GM21515 (cell line): ENCODE measurements at regions not wholly inside any gene's neighbourhood (a gene's known extent, or its start where the extent isn't known, plus 50 kb on each side); places are given as distances from the start of the nearest gene placed in this dataset.
"Not testable (repeated sequence)": the region's sequence is repeated elsewhere in the genome, so short reads cannot be mapped to it uniquely, and the experiment has no call there.

Experiments
- ATAC-seq: cut with Tn5 transposase; IDR thresholded peaks from one replicate; pipeline ENCODE4 v1.9.1; 2021; ENCODE audit not compliant: unreplicated experiment

GRCh38 chr5:125484272-125484741 lies 737.9 kb upstream of the ZNF608 start:
- no peak for ATAC-seq

GRCh38 chr5:125484742-125485641 lies 738.6 kb upstream of the ZNF608 start:
- no peak for ATAC-seq

DNA sequence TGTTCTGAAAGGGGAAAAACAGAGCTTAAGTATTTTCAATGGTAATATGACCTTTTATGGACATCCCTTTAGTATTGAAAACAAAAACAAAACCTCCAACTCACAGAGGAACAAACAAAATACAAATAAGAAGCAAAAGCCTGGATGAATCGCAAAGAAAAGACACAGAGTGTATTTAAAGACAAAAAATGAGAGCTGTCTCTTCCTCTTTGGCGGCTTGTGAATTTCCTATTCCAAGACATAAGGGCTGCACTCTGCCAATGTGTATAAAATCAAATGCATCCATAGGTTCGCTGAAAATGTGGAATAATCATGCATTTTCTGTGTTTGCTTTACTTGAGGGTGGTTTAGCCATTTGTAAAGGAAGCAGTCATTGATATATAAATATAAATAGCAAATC lies 739.3 kb upstream of the ZNF608 start:
- ATAC-seq, result no peak

DNA sequence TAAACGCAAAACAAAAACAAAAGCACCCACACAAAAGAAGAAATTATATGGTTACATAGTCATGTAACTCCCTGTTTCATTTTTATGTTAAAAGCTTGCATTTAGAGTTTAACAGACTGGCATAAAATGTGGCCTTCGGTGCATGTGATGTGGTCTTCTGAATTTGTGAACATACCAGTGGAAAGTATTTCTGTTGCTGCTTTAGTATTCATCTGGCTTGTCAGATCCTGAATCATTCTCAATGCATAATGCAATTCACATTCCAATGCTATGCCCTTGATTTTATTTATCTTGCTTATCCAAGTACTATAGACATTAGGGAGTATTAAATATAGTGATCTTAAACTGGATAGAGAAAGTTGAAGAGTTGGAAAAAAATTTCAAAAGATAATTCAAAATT lies 740.2 kb upstream of the ZNF608 start:
- ATAC-seq, result no peak

DNA sequence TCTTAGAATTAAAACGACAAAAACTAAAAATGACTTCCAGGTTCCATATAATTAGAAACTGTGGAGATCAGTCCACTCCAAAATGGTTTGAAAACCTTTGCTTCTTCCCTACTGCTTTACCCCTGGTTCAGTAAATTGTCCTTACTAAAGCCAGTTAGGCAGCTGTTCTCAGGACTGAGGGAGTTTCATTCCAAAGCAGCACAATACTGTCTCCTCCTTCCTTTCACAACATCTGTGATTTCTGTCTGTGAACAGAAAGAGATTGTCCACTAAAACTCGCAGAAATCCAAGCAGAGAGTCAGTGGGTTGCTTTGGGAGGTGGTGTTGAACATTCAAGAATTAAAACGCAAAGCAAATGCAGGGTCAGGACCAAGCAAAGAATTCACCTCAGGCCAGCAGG lies 740.8 kb upstream of the ZNF608 start:
- ATAC-seq, result no peak

GRCh38 chr5:125487652-125488051 lies 741.2 kb upstream of the ZNF608 start:
- not testable (repeated sequence) for ATAC-seq

GRCh38 chr5:125489146-125489545 lies 742.7 kb upstream of the ZNF608 start:
- no peak for ATAC-seq

- no peak for ATAC-seq
Observed at GRCh38 chr5:125491986-125492492, 745.6 kb upstream of the ZNF608 start.

GRCh38 chr5:125492977-125493376 lies 746.5 kb upstream of the ZNF608 start:
- no peak for ATAC-seq

DNA sequence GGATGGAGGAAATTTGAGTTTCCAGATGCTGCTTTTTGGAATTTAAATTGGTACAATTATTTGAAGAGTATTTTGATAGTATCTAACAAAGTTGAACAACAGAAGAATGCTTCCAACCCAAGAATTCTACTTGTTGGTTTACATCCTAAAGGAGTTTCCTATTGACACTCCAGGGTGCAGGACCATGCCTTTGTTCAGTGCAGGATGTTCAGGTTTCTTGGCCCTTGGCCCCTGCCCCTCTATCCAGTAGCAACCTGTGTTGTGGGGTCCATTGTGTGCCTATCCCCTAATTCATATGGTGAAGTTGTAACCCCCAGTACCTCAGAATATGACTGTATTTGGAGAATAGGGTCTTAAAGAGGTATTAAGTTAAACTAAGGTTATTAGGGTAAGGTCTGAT lies 750.0 kb upstream of the ZNF608 start:
- no peak for ATAC-seq

GRCh38 chr5:125497651-125498050 lies 751.2 kb upstream of the ZNF608 start:
- ATAC-seq, result no peak

GRCh38 chr5:125499636-125500332 lies 753.3 kb upstream of the ZNF608 start:
- ATAC-seq, result no peak

GRCh38 chr5:125501396-125501795 lies 755.0 kb upstream of the ZNF608 start:
- no peak for ATAC-seq

GRCh38 chr5:125503946-125504345 lies 757.5 kb upstream of the ZNF608 start:
- no peak for ATAC-seq

GRCh38 chr5:125505115-125505514 lies 758.7 kb upstream of the ZNF608 start:
- ATAC-seq, result no peak

DNA sequence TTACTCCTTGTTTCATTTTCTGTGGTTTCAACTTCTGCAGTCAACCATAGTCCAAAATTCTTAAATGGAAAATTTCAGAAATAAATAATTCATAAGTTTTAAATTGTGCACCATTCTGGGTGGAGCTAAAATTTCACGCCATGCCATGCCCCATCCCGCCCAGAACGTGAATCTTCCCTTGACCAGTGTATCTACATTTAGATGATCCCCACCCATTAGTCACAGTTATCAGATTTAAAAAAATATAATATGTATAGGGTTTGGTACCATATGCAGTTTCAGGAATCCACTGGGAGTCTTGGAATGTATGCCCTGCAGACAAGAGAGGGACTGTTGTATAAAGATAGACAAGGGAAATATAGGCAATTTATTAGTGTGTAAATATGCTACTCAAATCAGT lies 759.7 kb upstream of the ZNF608 start:
- no peak for ATAC-seq

DNA sequence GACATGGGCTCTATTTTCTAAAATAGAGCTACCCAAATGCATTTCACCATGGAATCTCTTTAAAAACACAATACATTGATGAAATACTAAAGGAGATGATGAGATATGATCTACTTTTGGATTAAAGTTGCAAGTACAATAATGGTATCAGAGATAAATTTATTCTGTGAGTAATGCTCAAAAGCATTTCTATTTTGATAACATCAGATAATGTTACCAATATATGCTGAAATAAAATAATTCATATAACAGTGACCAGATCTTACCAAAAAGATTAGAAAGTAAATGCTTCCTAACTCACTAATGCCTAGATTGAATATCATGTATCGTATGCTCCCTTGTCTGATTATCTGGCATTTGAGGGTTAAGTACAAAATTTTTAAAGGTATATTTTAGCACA lies 761.8 kb upstream of the ZNF608 start:
- ATAC-seq, result no peak

DNA sequence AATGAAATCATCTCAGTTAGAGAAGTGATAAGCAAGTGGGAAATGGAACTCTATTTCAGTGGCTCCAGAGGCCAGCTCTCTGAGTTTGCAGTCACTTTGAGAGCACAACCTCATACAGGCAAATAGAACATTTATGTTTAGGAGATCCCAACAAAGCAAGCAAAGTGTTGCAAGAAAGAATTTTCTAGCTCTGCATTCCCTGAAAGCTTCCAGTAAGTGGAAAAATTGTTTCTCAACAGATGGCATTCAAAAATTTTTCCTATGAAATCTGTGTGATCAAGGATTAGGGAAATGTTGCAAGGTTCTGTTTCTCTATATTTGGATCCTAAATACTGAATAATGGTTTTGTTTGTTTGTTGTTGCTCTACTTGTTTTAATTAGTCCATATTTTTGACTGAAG lies 764.2 kb upstream of the ZNF608 start:
- no peak for ATAC-seq

- no peak for ATAC-seq
Observed at GRCh38 chr5:125517973-125518550, 771.6 kb upstream of the ZNF608 start.

DNA sequence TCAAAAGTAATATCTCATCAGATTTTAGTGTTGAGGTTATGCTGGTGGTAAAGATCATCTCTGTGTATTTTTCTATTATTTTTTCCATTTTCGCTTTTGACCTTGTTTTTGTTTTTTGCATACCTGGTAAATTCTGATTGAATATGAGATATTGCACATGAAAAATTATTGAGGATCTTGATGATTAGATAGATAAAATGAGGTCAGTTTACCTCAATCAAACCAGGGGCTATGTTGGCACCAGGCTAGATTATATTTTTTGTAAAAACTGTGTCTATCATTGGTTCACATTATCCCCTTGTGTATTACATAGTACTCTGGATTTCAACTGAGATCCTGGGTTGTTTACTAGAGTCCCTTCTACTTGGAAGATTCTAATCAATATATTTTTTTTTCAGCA lies 774.9 kb upstream of the ZNF608 start:
- no peak for ATAC-seq

DNA sequence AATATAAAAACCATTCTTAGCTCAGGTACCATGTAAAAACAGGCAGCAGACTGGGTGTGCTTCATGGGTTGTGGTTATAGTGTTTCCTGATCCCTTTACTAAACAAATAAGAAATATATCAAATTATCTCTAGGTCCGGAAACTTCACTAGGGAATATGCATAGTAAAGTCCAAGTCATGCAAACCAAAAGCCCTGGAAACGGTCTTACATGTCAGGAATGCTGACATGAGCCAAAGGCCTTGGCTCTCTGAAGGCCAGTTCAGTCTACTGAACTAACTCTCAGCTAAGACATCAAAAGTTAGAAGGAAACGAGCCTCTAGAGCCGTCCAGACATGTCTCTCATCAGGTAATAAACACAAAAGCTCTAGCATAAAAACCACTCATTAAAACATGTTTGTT lies 778.9 kb upstream of the ZNF608 start:
- ATAC-seq, result no peak

- ATAC-seq, result no peak
Observed at GRCh38 chr5:125526966-125527365, 780.5 kb upstream of the ZNF608 start.
